Left renal cortex interstitium (tissue), 4 donors: ENCODE measurements at regions not wholly inside any gene's neighbourhood (a gene's known extent, or its start where the extent isn't known, plus 50 kb on each side); places are given as distances from the start of the nearest gene placed in this dataset.
A peak's percentile ranks its signal among the peaks of the same experiment; 100 is the strongest.
"Not testable (repeated sequence)": the region's sequence is repeated elsewhere in the genome, so short reads cannot be mapped to it uniquely, and the experiment has no call there.

Experiments
- DNase-seq, 4 donors: peaks; one replicate each; pipeline ENCODE4 v3.0.0-alpha.2; 2013; ENCODE audit warnings: low read depth in 4 of 4, low spot score in 2 of 4, missing footprints in 1 of 4

GRCh38 chr2:16416651-16417050 lies 249.0 kb downstream of the CYRIA start:
- no peak for DNase-seq

GRCh38 chr2:16415861-16416260 lies 249.8 kb downstream of the CYRIA start:
- not testable (repeated sequence) for DNase-seq

GRCh38 chr2:16413947-16414346 lies 251.7 kb downstream of the CYRIA start:
- DNase-seq: no peak

- DNase-seq: no peak
Measured at GRCh38 chr2:16413285-16413684, 252.3 kb downstream of the CYRIA start.

GRCh38 chr2:16412321-16413030 lies 253.2 kb downstream of the CYRIA start:
- no peak for DNase-seq

GRCh38 chr2:16411788-16412187 lies 253.8 kb downstream of the CYRIA start:
- no peak for DNase-seq

GRCh38 chr2:16409849-16410248 lies 255.8 kb downstream of the CYRIA start:
- no peak for DNase-seq

- no peak for DNase-seq
Measured at GRCh38 chr2:16409006-16409390, 256.6 kb downstream of the CYRIA start.

GRCh38 chr2:16408331-16409005 lies 257.2 kb downstream of the CYRIA start:
- no peak for DNase-seq

- no peak for DNase-seq
Measured at GRCh38 chr2:16407358-16407757, 258.3 kb downstream of the CYRIA start.

- DNase-seq: peak in 1 of 4 donors; percentile 60
Measured at GRCh38 chr2:16406496-16407289, 258.9 kb downstream of the CYRIA start.

- no peak for DNase-seq
Measured at GRCh38 chr2:16405551-16405950, 260.1 kb downstream of the CYRIA start.

- no peak for DNase-seq
Measured at GRCh38 chr2:16404551-16405300, 260.9 kb downstream of the CYRIA start.

- no peak for DNase-seq
Measured at GRCh38 chr2:16404146-16404545, 261.5 kb downstream of the CYRIA start.

GRCh38 chr2:16402891-16403290 lies 262.7 kb downstream of the CYRIA start:
- DNase-seq: no peak

GRCh38 chr2:16401761-16402300 lies 263.8 kb downstream of the CYRIA start:
- DNase-seq: no peak

- DNase-seq: no peak
Measured at GRCh38 chr2:16400127-16400623, 265.5 kb downstream of the CYRIA start.

- DNase-seq: no peak
Measured at GRCh38 chr2:16398486-16399043, 267.1 kb downstream of the CYRIA start.

- DNase-seq: no peak
Measured at GRCh38 chr2:16397681-16398475, 267.8 kb downstream of the CYRIA start.
